GM21447 (cell line): ENCODE measurements at regions not wholly inside any gene's neighbourhood (a gene's known extent, or its start where the extent isn't known, plus 50 kb on each side); places are given as distances from the start of the nearest gene placed in this dataset.
A peak's percentile ranks its signal among the peaks of the same experiment; 100 is the strongest.
"Not testable (repeated sequence)": the region's sequence is repeated elsewhere in the genome, so short reads cannot be mapped to it uniquely, and the experiment has no call there.

Experiments
- ATAC-seq: cut with Tn5 transposase; IDR thresholded peaks from one replicate; pipeline ENCODE4 v1.9.1; 2021; ENCODE audit not compliant: unreplicated experiment

- not testable (repeated sequence) for ATAC-seq
Observed at GRCh38 chr10:21034770-21035169, 137.7 kb upstream of the NEBL start.

GRCh38 chr10:21034241-21034640 lies 137.1 kb upstream of the NEBL start:
- no peak for ATAC-seq

GRCh38 chr10:21032587-21033319 lies 135.6 kb upstream of the NEBL start:
- no peak for ATAC-seq

- no peak for ATAC-seq
Observed at GRCh38 chr10:21031232-21031795, 134.2 kb upstream of the NEBL start.

GRCh38 chr10:21030091-21030490 lies 133.0 kb upstream of the NEBL start:
- no peak for ATAC-seq

GRCh38 chr10:21022821-21023220 lies 125.7 kb upstream of the NEBL start:
- ATAC-seq, result no peak

- no peak for ATAC-seq
Observed at GRCh38 chr10:21021843-21022594, 124.9 kb upstream of the NEBL start.

GRCh38 chr10:21021231-21021630 lies 124.1 kb upstream of the NEBL start:
- ATAC-seq, result no peak

GRCh38 chr10:21020545-21020944 lies 123.4 kb upstream of the NEBL start:
- peak; percentile 73 for ATAC-seq

- ATAC-seq, result no peak
Observed at GRCh38 chr10:21019436-21019835, 122.3 kb upstream of the NEBL start.

GRCh38 chr10:21015851-21016250 lies 118.7 kb upstream of the NEBL start:
- ATAC-seq, result no peak

GRCh38 chr10:21014141-21014540 lies 117.0 kb upstream of the NEBL start:
- ATAC-seq, result no peak

- no peak for ATAC-seq
Observed at GRCh38 chr10:21011433-21012018, 114.4 kb upstream of the NEBL start.

- ATAC-seq, result no peak
Observed at GRCh38 chr10:21010615-21011014, 113.5 kb upstream of the NEBL start.

GRCh38 chr10:21003240-21003822 lies 106.2 kb upstream of the NEBL start:
- ATAC-seq, result no peak

GRCh38 chr10:21002091-21002878 lies 105.2 kb upstream of the NEBL start:
- ATAC-seq, result no peak

- no peak for ATAC-seq
Observed at GRCh38 chr10:20999699-21000098, 102.6 kb upstream of the NEBL start.

GRCh38 chr10:20998036-20998435 lies 100.9 kb upstream of the NEBL start:
- no peak for ATAC-seq

GRCh38 chr10:20995123-20995987 lies 98.2 kb upstream of the NEBL start:
- ATAC-seq, result no peak
